Medulla oblongata (tissue), 1 donor: ENCODE measurements at regions not wholly inside any gene's neighbourhood (a gene's known extent, or its start where the extent isn't known, plus 50 kb on each side); places are given as distances from the start of the nearest gene placed in this dataset.
"Not testable (repeated sequence)": the region's sequence is repeated elsewhere in the genome, so short reads cannot be mapped to it uniquely, and the experiment has no call there.

Experiments
- DNase-seq: peaks from one replicate; pipeline ENCODE4 v3.0.0-alpha.2; 2015; ENCODE audit errors: extremely low spot score

- DNase-seq: no peak
Observed at GRCh38 chr3:139113993-139114375, 69.3 kb upstream of the PRR23C start.

DNA sequence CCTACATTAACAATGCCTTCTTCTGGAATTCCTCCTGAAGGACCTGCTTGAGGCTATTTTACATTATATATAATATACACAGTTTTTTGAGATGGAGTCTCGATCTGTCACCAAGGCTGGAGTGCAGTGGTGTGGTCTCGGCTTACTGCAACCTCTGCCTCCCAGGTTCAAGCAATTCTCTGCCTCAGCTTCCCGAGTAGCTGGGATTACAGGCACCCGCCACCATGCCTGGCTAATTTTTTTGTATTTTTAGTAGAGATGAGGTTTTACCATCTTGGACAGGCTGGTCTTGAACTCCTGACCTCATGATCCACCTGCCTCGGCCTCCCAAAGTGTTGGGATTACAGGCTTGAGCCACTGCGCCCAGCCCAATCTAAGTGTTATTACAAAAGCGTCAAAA lies 71.9 kb upstream of the PRR23C start:
- DNase-seq: not testable (repeated sequence)

GRCh38 chr3:139117136-139117675 lies 72.5 kb upstream of the PRR23C start:
- DNase-seq: no peak

- no peak for DNase-seq
Observed at GRCh38 chr3:139117883-139118760, 73.4 kb upstream of the PRR23C start.

- DNase-seq: no peak
Observed at GRCh38 chr3:139118835-139119234, 74.1 kb upstream of the PRR23C start.

DNA sequence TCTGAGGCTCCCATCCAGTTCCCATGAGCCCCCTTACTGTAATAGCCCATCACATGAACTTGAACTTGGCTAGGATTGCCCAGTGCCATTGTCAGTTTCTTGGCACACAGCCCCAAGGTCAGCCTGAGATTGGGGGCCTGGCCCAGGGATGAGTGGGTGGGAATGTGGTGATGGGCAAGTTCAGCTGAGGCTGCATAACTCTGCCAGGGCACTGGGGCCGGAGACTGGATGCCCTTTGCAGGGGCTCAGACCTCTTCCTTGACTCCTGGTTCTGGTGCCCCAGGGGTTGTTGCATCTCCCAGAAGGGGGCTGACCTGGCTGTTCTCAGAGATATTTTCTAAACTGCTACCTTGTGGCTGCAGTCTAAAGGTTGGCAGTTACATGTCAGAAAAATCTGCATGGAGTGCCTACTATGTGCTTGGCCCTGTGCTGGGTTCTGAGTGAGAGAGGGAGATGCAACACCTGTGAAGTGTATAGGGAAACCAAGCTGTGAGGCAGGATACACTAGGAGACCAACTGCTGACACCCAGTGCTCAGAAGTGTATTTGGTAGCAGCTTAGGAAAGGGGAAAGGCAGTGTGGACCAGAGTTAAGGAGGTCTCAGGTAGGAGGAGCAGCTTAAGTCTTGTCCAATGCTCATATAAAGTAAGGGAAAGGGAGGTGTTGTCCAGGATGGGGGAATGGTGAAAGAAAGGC lies 74.8 kb upstream of the PRR23C start:
- DNase-seq: no peak

DNA sequence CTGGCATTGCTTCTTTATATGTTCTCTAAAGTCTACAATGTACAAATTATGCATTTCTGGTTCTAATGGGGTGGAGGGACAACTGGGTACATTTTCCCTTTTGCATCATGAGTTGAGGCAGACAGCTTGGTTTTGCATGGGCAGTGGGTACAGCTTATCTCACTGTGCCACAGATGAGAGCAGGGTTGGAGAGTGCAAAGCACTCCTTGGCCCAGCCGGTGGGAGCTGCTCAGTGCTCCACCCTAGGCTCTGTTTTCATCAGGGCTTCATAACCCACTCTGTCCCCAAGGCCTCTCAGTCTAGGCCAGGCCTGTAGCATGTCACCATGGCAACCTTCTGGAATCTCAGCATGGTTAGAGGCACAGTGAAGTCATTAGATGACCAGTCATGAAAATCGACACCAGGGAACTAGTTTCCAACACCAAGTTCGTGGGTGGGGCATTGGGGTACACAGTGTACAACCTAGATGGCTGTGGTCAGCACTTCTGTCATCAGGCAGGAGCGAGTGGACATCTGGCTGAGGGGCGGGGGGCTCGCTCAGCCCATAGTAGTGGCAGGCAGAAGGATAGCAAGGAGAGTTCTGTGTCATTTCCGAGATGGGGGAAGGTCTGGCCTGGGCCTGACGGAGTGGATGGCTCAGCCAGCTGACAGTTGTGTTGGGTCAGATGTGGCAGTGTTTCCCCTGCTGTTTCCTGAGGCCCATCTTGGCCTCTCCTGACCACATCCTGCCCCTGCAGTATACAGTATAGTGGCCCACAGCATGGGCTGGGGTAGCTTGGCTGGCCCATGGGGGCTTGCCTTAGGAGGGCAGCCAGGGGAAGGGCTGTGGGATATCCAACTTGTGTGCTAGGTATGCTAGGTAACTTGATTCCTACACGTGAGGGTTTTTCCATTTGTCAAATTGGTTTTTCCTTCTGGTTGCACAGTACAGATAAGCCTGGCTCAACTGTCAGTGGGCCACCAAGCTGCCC lies 75.7 kb upstream of the PRR23C start:
- DNase-seq: no peak

DNA sequence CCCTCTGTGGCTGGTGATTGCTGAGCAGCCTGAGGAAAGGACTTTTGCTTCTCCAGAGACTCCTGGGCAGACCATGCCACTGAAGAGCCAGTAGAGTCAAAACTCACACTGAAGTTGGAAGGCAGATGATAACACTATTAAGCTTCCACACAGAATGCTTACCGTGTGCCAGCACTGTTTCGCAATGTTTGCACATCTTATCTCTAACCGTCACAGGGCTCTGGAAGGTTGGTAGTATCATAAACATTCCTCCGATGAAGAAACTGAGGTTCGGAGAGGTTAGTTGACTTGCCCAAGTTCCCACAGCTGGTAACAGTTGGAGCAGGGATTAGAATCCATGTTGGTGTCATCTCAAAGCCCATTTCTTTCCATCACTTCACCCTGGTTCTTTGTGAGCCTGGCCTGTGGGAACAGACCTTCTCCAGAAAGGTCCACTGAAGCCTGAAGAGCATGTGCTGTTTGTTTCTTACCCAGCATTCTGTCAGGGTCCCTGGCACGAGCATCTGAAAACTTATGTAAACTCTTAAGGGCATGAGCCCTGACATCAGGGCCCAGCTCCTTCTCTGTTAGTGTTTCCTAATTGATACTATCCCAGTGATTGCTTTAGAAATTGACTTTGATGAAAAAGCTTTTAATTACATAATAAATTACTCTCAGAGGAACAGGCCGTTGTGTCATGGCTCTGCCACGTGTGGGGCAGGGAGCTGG lies 77.0 kb upstream of the PRR23C start:
- no peak for DNase-seq

DNA sequence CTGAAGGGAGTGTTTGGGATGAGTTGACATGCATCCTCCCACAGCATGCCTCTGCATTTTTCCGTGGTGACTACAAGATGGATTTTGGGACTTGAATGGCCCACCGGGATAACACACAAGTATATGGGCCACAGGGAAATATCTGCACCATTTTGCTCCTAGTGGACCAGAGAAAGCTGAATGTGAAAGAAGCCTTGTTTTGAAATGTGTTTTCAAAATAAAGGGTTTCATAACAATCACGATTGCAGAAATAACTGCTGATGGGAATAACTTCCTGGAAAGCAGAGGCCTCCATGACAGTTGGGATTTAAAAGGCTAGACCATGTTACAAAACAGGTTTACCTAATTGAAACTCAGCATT lies 77.5 kb upstream of the PRR23C start:
- DNase-seq: no peak

- DNase-seq: no peak
Observed at GRCh38 chr3:139122612-139123011, 77.9 kb upstream of the PRR23C start.

DNA sequence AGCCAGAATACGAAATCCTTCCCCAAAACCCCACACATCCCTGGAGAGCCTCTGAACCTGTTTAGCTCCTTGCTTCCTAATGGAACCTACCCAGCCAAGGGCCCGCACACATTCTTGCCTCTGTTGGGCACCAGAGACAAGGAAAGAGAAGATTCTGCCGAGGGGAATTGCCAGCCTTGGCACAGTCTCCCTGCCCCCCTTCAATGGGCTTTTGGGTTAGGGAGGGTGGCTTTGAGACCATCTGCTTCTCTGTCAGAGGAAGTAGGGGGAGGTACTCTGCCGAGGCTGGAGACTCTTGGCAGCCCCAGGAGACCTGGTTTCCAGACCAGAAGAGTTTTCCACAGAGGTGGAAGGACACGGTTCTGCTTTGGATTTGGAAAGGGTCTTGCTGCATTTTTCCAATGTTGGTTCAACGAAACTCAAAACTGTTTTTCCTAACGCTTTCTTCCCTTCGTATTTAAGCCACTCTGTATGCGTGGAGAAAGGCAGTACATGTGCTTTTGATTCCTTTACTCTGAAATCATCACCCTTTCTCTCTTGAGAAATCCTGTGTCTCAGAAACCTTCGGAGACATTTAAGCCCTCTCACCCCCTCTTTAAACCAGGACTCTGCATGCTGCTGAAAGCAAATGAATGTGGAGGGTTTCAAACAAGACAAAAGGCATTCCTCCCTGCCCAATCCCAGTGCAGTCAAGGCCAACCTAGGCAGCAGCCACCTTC lies 78.8 kb upstream of the PRR23C start:
- no peak for DNase-seq

DNA sequence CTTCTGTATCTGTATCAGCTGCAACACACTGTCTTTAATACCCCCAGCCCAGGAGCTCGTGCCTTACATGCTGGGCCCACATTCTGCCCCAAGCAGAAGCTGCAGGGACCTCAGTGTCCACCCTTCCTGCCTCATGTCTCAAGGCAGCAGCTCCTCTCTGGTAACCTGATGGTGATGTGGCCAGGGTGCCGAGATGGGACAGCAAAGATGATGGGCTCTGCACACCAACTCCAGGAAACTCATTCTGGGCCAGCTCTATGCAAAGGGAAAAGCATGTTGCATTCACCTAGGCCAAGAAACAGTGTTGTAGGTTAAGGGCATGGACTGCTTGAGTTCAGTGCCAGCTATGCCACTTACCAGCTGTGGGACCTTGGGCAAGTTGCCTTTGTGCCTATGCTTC lies 79.5 kb upstream of the PRR23C start:
- DNase-seq: no peak

DNA sequence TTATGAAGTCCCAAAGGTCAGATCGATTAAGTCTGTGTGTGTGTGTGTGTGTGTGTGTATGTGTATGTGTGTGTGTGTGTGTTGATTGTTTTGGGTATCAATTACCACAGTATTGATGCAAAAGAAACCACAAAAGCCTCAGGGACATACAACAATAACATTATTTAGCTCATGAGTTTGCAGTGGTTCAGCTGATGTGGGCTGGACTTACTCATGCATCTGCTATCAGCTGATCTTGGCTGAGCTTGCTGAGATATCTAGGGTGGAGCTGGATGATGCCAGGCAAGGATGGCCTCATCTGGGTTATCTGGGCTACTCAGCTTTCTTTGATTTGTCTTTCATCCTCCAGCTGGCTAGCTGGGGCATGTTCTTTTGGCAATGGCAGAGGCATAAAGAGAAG lies 82.4 kb upstream of the PRR23C start:
- DNase-seq: no peak

DNA sequence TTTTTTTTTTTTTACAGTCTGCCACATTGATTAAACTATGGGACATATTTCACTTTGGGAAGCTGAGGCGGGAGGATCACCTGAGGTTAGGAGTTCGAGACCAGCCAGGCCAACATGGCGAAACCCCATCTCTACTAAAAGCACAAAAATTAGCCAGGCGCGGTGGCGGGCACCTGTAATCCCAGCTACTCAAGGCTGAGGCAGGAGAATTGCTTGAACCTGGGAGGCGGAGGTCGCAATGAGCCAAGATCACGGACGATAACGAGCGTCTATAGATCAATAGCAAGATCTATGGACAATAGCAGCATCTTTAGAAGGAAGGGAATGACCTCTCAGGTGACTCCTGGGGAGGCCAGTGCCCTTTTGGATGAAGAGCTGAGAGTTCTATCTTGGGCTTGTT lies 82.9 kb upstream of the PRR23C start:
- not testable (repeated sequence) for DNase-seq

GRCh38 chr3:139128803-139129202 lies 84.1 kb upstream of the PRR23C start:
- no peak for DNase-seq

DNA sequence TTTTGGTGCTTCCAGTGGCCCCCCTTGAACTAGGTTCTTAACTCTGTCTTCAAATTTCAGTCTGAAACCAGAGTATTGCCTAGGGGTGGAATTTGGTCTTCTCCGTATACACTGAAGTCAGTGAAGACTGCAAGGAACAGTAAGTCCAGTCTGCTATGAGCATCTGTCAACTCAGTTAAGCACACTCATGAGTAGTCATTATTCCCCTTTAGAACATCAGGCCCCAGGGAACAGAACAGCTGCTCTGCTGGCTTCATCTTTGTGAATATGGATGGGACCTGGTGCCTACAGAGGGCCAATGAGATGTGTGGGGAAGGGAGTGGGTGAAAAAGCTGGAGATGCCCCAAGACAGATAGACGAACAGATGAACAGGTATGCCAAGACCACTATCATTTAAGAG lies 85.2 kb upstream of the PRR23C start:
- no peak for DNase-seq

DNA sequence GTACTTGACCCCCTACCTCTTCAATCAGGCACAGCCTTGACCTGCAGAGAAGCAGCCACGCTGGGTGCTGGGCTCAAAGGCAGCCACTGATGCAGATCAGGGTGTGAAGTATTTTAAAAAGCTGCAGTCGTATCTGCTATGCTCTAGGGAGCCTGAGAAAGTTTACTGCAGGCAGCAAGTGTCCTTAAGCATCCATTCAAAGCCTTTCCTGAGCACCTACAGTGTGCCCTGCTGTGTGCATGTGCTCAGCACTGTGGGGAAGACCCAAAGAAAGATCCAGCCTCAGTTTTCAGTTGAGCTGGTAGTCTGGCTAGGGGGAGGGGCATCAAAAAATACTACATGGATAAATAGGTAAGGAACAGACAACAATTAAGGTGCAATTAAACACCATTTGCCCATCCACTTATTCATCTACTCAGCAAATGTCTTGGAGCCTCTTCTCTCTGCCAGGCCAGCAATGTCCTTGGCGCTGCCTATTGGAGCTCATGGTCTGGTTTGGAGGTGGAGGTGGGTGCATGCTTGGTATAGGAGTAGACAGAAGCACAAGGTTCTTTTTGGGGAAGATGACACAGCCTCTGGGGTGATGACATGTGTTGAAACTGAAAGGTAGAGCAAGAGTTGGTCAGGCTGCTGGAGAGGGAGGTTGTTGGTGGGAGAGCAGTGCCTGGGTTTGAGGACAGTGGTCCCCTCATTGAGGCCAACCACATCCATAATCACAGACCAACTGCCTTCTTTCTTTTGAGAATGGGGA lies 85.9 kb upstream of the PRR23C start:
- DNase-seq: no peak

DNA sequence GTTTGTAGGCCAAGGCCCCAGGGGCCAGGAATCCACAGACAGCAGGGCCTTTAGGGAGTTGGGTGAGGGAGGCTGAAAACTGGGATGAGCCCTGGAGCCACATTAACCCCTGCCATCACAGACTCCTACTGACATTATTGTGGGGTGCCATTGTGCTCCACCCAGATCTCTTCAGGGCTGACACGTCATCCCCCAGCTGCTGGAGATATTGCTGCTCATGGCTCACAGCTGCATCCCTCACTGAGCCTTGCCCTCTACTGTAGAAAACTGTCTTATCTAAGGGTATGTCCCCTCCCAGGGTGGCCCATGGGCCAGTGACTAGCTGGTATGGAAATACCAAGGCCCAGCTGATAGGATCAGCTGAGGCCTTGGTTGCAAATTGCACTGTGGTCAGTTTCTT lies 87.3 kb upstream of the PRR23C start:
- DNase-seq: no peak

DNA sequence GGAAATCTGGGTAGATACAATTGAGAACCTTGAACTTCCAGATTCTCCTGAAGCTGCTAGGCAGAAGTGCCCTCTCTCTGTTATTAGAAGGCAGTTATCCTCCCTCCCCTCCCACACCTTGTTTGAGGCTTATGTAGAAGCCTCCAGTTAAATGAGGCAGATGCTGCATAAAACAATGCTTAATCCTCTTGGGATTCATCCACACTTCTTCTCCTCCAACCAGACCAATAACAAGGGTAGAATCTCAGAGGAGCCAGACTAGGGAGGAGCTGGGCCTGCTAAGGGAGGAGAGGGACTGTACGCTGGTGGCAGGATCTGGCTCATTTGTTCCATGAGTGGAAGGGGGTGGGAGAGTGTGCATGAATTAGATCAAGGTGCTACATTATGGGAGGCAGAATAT lies 88.3 kb upstream of the PRR23C start:
- no peak for DNase-seq
